NCI-H1048 (cell line): ENCODE measurements at regions not wholly inside any gene's neighbourhood (a gene's known extent, or its start where the extent isn't known, plus 50 kb on each side); places are given as distances from the start of the nearest gene placed in this dataset.

ENCODE experiments used
- DNase-seq: peaks from one replicate; lab custom pipeline; 2025; lab: John Stamatoyannopoulos, UW

- DNase-seq = no peak
These were observed 128.1 kb upstream of the E2F8 start for GRCh38 chr11:19368726-19369375.

- no peak for DNase-seq
These were observed 126.4 kb upstream of the E2F8 start for GRCh38 chr11:19366992-19367709.

- DNase-seq = no peak
These were observed 125.1 kb upstream of the E2F8 start for GRCh38 chr11:19365743-19366410.

- no peak for DNase-seq
These were observed 118.7 kb upstream of the E2F8 start for GRCh38 chr11:19359221-19360000.

GRCh38 chr11:19357943-19358342 lies 117.2 kb upstream of the E2F8 start:
- no peak for DNase-seq

GRCh38 chr11:19355601-19356000 lies 114.9 kb upstream of the E2F8 start:
- DNase-seq = no peak

- no peak for DNase-seq
These were observed 112.6 kb upstream of the E2F8 start for GRCh38 chr11:19353287-19353850.

GRCh38 chr11:19352771-19353160 lies 112.0 kb upstream of the E2F8 start:
- DNase-seq = no peak

GRCh38 chr11:19352072-19352770 lies 111.5 kb upstream of the E2F8 start:
- DNase-seq = no peak

- no peak for DNase-seq
These were observed 110.7 kb upstream of the E2F8 start for GRCh38 chr11:19351426-19351825.

GRCh38 chr11:19350160-19350559 lies 109.4 kb upstream of the E2F8 start:
- no peak for DNase-seq

- no peak for DNase-seq
These were observed 108.7 kb upstream of the E2F8 start for GRCh38 chr11:19349340-19350025.

GRCh38 chr11:19347911-19348310 lies 107.2 kb upstream of the E2F8 start:
- no peak for DNase-seq

GRCh38 chr11:19345848-19346681 lies 105.3 kb upstream of the E2F8 start:
- no peak for DNase-seq

GRCh38 chr11:19345519-19345847 lies 104.7 kb upstream of the E2F8 start:
- DNase-seq = no peak

GRCh38 chr11:19344661-19345518 lies 104.1 kb upstream of the E2F8 start:
- no peak for DNase-seq

GRCh38 chr11:19342036-19342435 lies 101.3 kb upstream of the E2F8 start:
- no peak for DNase-seq

GRCh38 chr11:19338375-19338774 lies 97.6 kb upstream of the E2F8 start:
- DNase-seq = no peak

- DNase-seq = no peak
These were observed 97.0 kb upstream of the E2F8 start for GRCh38 chr11:19337779-19338178.
